ENCODE measurements at regions not wholly inside any gene's neighbourhood (a gene's known extent, or its start where the extent isn't known, plus 50 kb on each side); places are given as distances from the start of the nearest gene placed in this dataset.

DNA sequence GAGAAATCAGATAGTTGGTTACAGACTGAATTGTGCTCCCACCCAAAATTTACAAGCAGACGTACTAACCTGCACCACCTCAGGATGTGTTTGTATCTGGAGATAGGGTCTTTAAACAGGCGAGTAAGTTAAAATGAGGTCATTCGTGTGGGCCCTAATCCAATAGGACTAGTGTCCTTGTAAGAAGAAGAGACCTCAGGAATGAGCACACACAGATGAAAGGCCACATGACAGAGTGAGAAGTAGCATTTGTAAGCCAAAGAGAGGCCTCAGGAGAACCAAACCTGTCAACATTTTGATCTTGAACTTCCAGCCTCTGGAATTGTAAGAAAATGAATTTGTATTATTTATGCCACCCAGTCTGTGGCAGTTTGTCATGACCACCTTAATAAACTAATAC, 149.5 kb upstream of the VWC2 start:
- DNase-seq, result no peak
- Histone ChIP-seq H3K9me3 (no peaks in the 10 kb centered on the region), H3K36me3 (no peaks in the 10 kb centered on the region), H3K27me3 (ENCODE audit: low read depth) (no peaks in the 10 kb centered on the region), H3K27ac (no peak overlapping the region), H3K4me1 (no peaks in the 10 kb centered on the region), H3K4me3 (no peak overlapping the region)
- intact Hi-C loops (cut with DNase I), result no loop called here
- TF ChIP-seq, protein P1, sequence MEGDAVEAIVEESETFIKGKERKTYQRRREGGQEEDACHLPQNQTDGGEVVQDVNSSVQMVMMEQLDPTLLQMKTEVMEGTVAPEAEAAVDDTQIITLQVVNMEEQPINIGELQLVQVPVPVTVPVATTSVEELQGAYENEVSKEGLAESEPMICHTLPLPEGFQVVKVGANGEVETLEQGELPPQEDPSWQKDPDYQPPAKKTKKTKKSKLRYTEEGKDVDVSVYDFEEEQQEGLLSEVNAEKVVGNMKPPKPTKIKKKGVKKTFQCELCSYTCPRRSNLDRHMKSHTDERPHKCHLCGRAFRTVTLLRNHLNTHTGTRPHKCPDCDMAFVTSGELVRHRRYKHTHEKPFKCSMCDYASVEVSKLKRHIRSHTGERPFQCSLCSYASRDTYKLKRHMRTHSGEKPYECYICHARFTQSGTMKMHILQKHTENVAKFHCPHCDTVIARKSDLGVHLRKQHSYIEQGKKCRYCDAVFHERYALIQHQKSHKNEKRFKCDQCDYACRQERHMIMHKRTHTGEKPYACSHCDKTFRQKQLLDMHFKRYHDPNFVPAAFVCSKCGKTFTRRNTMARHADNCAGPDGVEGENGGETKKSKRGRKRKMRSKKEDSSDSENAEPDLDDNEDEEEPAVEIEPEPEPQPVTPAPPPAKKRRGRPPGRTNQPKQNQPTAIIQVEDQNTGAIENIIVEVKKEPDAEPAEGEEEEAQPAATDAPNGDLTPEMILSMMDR (IDR thresholded peaks at IDR 0.05), result no peak
- no peak for ATAC-seq

DNA sequence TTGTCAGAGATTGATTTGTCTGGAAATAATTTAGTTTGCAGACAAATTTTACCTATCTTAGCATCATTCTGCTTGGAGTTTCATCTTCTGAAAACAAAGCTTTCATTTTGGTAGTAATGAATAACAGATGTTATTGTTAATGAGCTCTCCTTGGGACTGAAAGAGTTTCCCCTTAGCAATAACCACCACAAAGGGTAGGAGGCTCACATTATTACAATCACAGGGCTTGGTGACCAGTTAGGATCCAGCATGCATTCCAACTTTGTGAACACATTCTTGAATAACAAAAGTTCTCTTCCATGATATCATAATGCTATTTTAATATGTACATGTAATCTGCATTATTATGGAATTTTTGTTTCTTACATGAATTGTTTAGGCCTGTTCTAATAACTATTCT, 148.8 kb upstream of the VWC2 start:
- Histone ChIP-seq H3K27ac (no peak overlapping the region), H3K9me3 (no peaks in the 10 kb centered on the region), H3K4me1 (no peaks in the 10 kb centered on the region), H3K4me3 (no peak overlapping the region), H3K36me3 (no peaks in the 10 kb centered on the region), H3K27me3 (ENCODE audit: low read depth) (no peaks in the 10 kb centered on the region)
- DNase-seq (no peak), ATAC-seq (no peak)
- TF ChIP-seq, protein P1 (IDR thresholded peaks at IDR 0.05), result no peak
- intact Hi-C loops (cut with DNase I), result no loop called here

DNA sequence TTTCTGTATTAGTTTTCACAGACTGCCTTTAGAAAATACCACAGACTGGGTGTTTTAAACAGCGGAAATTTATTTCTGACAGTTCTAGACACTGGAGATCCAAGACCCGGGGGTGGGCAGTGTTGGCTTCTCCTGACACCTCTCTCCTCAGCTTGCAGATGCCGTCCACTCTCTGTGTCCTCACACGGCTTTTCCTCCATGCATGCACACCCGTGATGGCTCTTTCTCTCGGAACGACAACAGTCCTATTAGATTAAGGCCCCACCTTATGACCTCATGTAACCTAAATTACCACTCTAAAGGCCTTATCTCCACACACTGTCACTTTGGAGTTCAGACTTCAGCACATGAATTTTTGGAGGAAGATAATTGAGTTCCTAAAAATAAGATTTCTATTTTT, 142.9 kb upstream of the VWC2 start:
- H3K4me3 ChIP-seq, result no peak overlapping the region
- no peaks in the 10 kb centered on the region for H3K27me3 ChIP-seq (ENCODE audit: low read depth)
- H3K36me3 ChIP-seq, result no peaks in the 10 kb centered on the region
- intact Hi-C loops (cut with DNase I), result no loop called here
- ATAC-seq (no peak), DNase-seq (no peak)
- TF ChIP-seq, protein P1 (IDR thresholded peaks at IDR 0.05), result no peak
- H3K27ac ChIP-seq, result no peak overlapping the region
- no peaks in the 10 kb centered on the region for H3K9me3 ChIP-seq
- no peaks in the 10 kb centered on the region for H3K4me1 ChIP-seq

DNA sequence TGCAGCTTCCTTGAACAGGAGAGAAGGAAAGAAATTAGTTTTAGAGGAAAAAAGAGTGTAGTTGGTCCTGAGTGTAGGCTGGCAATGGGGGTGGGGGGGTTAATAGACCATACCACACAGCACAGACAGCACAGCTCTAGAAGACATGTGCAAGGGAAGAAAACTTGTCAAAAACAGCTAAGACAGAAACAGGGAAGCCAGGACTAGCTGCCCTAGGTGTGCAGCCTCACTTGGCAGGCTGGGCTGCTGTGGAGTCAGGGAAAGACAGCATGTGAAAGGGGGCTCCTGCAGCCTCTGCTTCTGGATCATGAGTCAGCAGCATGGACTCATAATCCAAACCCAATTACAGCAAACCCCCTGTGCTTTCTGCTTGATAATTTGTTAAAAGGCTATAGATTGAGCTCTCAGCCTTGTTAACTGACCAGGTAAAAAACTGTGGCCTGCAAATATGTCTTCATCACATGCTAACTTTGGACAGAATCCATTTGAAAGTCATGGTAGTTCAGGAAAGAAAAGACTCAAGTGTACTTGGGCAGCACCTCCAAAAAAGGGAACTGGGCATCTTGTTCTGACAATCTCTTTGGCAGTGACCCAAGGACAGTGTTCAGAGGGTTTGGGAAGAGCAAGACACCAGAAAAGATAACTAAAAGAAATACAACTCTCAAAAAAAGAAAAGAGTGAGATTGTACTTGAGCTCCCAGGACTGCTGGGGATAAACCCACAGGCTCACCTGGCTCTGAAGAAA, 142.2 kb upstream of the VWC2 start:
- Histone ChIP-seq H3K36me3 (no peaks in the 10 kb centered on the region), H3K9me3 (no peaks in the 10 kb centered on the region), H3K27me3 (ENCODE audit: low read depth) (no peaks in the 10 kb centered on the region), H3K4me3 (no peak overlapping the region), H3K27ac (no peak overlapping the region), H3K4me1 (no peaks in the 10 kb centered on the region)
- TF ChIP-seq, protein P1 (IDR thresholded peaks at IDR 0.05), result no peak
- ATAC-seq, result no peak
- intact Hi-C loops (cut with DNase I), result no loop called here
- DNase-seq, result no peak

DNA sequence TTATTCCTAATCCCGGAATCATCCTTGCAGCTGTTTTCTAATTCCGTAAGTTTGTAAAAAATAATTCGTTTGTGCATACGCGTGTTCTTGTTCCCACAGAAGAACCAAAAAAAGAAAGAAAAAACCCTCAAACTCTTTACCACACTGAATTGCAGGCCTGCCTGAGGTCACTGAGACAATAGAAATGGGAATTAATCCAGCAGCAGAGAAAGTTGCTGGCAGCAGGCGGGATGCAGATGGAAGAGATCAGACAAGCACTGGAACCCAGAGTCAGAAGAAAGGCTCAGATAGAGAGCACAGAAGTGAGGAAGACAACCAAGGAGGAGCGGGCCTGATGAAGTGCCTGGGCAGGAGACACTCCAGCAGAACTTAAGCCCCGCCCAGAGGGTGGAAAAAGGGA, 141.5 kb upstream of the VWC2 start:
- H3K4me3 ChIP-seq, result no peak overlapping the region
- TF ChIP-seq, protein P1 (IDR thresholded peaks at IDR 0.05), result no peak

More for the DNA sequence above, 141.5 kb upstream of the VWC2 start:
- H3K4me1 ChIP-seq, result no peaks in the 10 kb centered on the region
- H3K9me3 ChIP-seq, result no peaks in the 10 kb centered on the region
- DNase-seq (no peak), ATAC-seq (no peak)
- intact Hi-C loops (cut with DNase I), result no loop called here
- H3K27me3 ChIP-seq (ENCODE audit: low read depth), result no peaks in the 10 kb centered on the region
- no peaks in the 10 kb centered on the region for H3K36me3 ChIP-seq
- H3K27ac ChIP-seq, result no peak overlapping the region
